ENCODE measurements at regions not wholly inside any gene's neighbourhood (a gene's known extent, or its start where the extent isn't known, plus 50 kb on each side); places are given as distances from the start of the nearest gene placed in this dataset.
"Not testable (repeated sequence)": the region's sequence is repeated elsewhere in the genome, so short reads cannot be mapped to it uniquely, and the experiment has no call there.

- no peaks in the 10 kb centered on the region for H3K36me3 ChIP-seq (ENCODE audit: control insufficient read depth, insufficient read depth, low read length, severe bottlenecking)
- no peak overlapping the region for H3K4me3 ChIP-seq (ENCODE audit: low read length)
- no peaks in the 10 kb centered on the region for H3K9me3 ChIP-seq (ENCODE audit: control insufficient read depth, low read length)
- H3K9ac ChIP-seq (ENCODE audit: low read length) = no peak overlapping the region
- H3K27me3 ChIP-seq (replicated peaks; ENCODE audit: control insufficient read depth, insufficient read depth, low read length) = no peaks in the 10 kb centered on the region
- H3K4me1 ChIP-seq (ENCODE audit: control insufficient read depth, insufficient read depth, low read length) = no peaks in the 10 kb centered on the region
- no peak for DNase-seq (ENCODE audit: low read depth)
These were observed 52.5 kb upstream of the VSTM5 start for GRCh38 chr11:93902921-93903320.

- H3K36me3 ChIP-seq (ENCODE audit: control insufficient read depth, insufficient read depth, low read length, severe bottlenecking) = no peaks in the 10 kb centered on the region
- DNase-seq (ENCODE audit: low read depth) = no peak
These were observed 53.6 kb upstream of the VSTM5 start for GRCh38 chr11:93903989-93904388.

GRCh38 chr11:93904716-93905115 is 54.3 kb upstream of the VSTM5 start:
- peaks cover 8% of the 10 kb centered on the region for H3K4me1 ChIP-seq (ENCODE audit: control insufficient read depth, insufficient read depth, low read length)
- DNase-seq (ENCODE audit: low read depth) = no peak
- no peak overlapping the region for H3K9ac ChIP-seq (ENCODE audit: low read length)
- no peak overlapping the region for H3K4me3 ChIP-seq (ENCODE audit: low read length)
- H3K27me3 ChIP-seq (replicated peaks; ENCODE audit: control insufficient read depth, insufficient read depth, low read length) = no peaks in the 10 kb centered on the region
- H3K9me3 ChIP-seq (ENCODE audit: control insufficient read depth, low read length) = no peaks in the 10 kb centered on the region
- no peaks in the 10 kb centered on the region for H3K36me3 ChIP-seq (ENCODE audit: control insufficient read depth, insufficient read depth, low read length, severe bottlenecking)

More at GRCh38 chr11:93903989-93904388, 53.6 kb upstream of the VSTM5 start:
- H3K4me3 ChIP-seq (ENCODE audit: low read length) = no peak overlapping the region
- peaks cover 7% of the 10 kb centered on the region for H3K4me1 ChIP-seq (ENCODE audit: control insufficient read depth, insufficient read depth, low read length)
- no peak overlapping the region for H3K9ac ChIP-seq (ENCODE audit: low read length)
- H3K9me3 ChIP-seq (ENCODE audit: control insufficient read depth, low read length) = no peaks in the 10 kb centered on the region
- H3K27me3 ChIP-seq (replicated peaks; ENCODE audit: control insufficient read depth, insufficient read depth, low read length) = no peaks in the 10 kb centered on the region

GRCh38 chr11:93905384-93905783 is 55.0 kb upstream of the VSTM5 start:
- no peaks in the 10 kb centered on the region for H3K36me3 ChIP-seq (ENCODE audit: control insufficient read depth, insufficient read depth, low read length, severe bottlenecking)
- no peak for DNase-seq (ENCODE audit: low read depth)
- H3K27me3 ChIP-seq (replicated peaks; ENCODE audit: control insufficient read depth, insufficient read depth, low read length) = no peaks in the 10 kb centered on the region
- H3K4me1 ChIP-seq (ENCODE audit: control insufficient read depth, insufficient read depth, low read length) = peaks cover 8% of the 10 kb centered on the region
- H3K9me3 ChIP-seq (ENCODE audit: control insufficient read depth, low read length) = no peaks in the 10 kb centered on the region
- no peak overlapping the region for H3K4me3 ChIP-seq (ENCODE audit: low read length)
- no peak overlapping the region for H3K9ac ChIP-seq (ENCODE audit: low read length)

GRCh38 chr11:93906486-93906885 is 56.1 kb upstream of the VSTM5 start:
- DNase-seq (ENCODE audit: low read depth) = peak; percentile 8
- no peaks in the 10 kb centered on the region for H3K9me3 ChIP-seq (ENCODE audit: control insufficient read depth, low read length)
- no peaks in the 10 kb centered on the region for H3K27me3 ChIP-seq (replicated peaks; ENCODE audit: control insufficient read depth, insufficient read depth, low read length)
- H3K36me3 ChIP-seq (ENCODE audit: control insufficient read depth, insufficient read depth, low read length, severe bottlenecking) = no peaks in the 10 kb centered on the region
- no peak overlapping the region for H3K9ac ChIP-seq (ENCODE audit: low read length)
- peaks cover 8% of the 10 kb centered on the region for H3K4me1 ChIP-seq (ENCODE audit: control insufficient read depth, insufficient read depth, low read length)
- H3K4me3 ChIP-seq (ENCODE audit: low read length) = no peak overlapping the region

- no peak overlapping the region for H3K4me3 ChIP-seq (ENCODE audit: low read length)
- DNase-seq (ENCODE audit: low read depth) = no peak
- peaks cover 8% of the 10 kb centered on the region for H3K4me1 ChIP-seq (ENCODE audit: control insufficient read depth, insufficient read depth, low read length)
- no peaks in the 10 kb centered on the region for H3K27me3 ChIP-seq (replicated peaks; ENCODE audit: control insufficient read depth, insufficient read depth, low read length)
- H3K9ac ChIP-seq (ENCODE audit: low read length) = no peak overlapping the region
- H3K9me3 ChIP-seq (ENCODE audit: control insufficient read depth, low read length) = no peaks in the 10 kb centered on the region
- H3K36me3 ChIP-seq (ENCODE audit: control insufficient read depth, insufficient read depth, low read length, severe bottlenecking) = no peaks in the 10 kb centered on the region
These were observed 57.5 kb upstream of the VSTM5 start for GRCh38 chr11:93907901-93908300.

- Histone ChIP-seq H3K9me3 (ENCODE audit: control insufficient read depth, low read length) (no peaks in the 10 kb centered on the region), H3K27me3 (replicated peaks; ENCODE audit: control insufficient read depth, insufficient read depth, low read length) (no peaks in the 10 kb centered on the region), H3K4me3 (ENCODE audit: low read length) (no peak overlapping the region), H3K36me3 (ENCODE audit: control insufficient read depth, insufficient read depth, low read length, severe bottlenecking) (no peaks in the 10 kb centered on the region), H3K9ac (ENCODE audit: low read length) (no peak overlapping the region), H3K4me1 (ENCODE audit: control insufficient read depth, insufficient read depth, low read length) (peaks cover 8% of the 10 kb centered on the region)
- DNase-seq (ENCODE audit: low read depth) = peak; percentile 72
These were observed 58.3 kb upstream of the VSTM5 start for GRCh38 chr11:93908689-93909088.

GRCh38 chr11:93917673-93918072 is 67.3 kb upstream of the VSTM5 start:
- no peak for DNase-seq (ENCODE audit: low read depth)
- Histone ChIP-seq H3K4me1 (ENCODE audit: control insufficient read depth, insufficient read depth, low read length) (no peaks in the 10 kb centered on the region), H3K4me3 (ENCODE audit: low read length) (no peak overlapping the region), H3K9ac (ENCODE audit: low read length) (no peak overlapping the region), H3K36me3 (ENCODE audit: control insufficient read depth, insufficient read depth, low read length, severe bottlenecking) (no peaks in the 10 kb centered on the region), H3K27me3 (replicated peaks; ENCODE audit: control insufficient read depth, insufficient read depth, low read length) (no peaks in the 10 kb centered on the region), H3K9me3 (ENCODE audit: control insufficient read depth, low read length) (peaks cover 7% of the 10 kb centered on the region)

GRCh38 chr11:93921695-93922468 is 71.5 kb upstream of the VSTM5 start:
- H3K9ac ChIP-seq (ENCODE audit: low read length) = no peak overlapping the region
- no peaks in the 10 kb centered on the region for H3K27me3 ChIP-seq (replicated peaks; ENCODE audit: control insufficient read depth, insufficient read depth, low read length)
- peaks cover 1% of the 10 kb centered on the region for H3K9me3 ChIP-seq (ENCODE audit: control insufficient read depth, low read length)
- no peaks in the 10 kb centered on the region for H3K4me1 ChIP-seq (ENCODE audit: control insufficient read depth, insufficient read depth, low read length)
- H3K36me3 ChIP-seq (ENCODE audit: control insufficient read depth, insufficient read depth, low read length, severe bottlenecking) = no peaks in the 10 kb centered on the region
- H3K4me3 ChIP-seq (ENCODE audit: low read length) = no peak overlapping the region
- DNase-seq (ENCODE audit: low read depth) = peak; percentile 76

GRCh38 chr11:93922830-93923229 is 72.4 kb upstream of the VSTM5 start:
- Histone ChIP-seq H3K9me3 (ENCODE audit: control insufficient read depth, low read length) (no peaks in the 10 kb centered on the region), H3K36me3 (ENCODE audit: control insufficient read depth, insufficient read depth, low read length, severe bottlenecking) (no peaks in the 10 kb centered on the region), H3K4me1 (ENCODE audit: control insufficient read depth, insufficient read depth, low read length) (no peaks in the 10 kb centered on the region), H3K27me3 (replicated peaks; ENCODE audit: control insufficient read depth, insufficient read depth, low read length) (no peaks in the 10 kb centered on the region), H3K4me3 (ENCODE audit: low read length) (no peak overlapping the region), H3K9ac (ENCODE audit: low read length) (no peak overlapping the region)
- no peak for DNase-seq (ENCODE audit: low read depth)

- H3K4me1 ChIP-seq (ENCODE audit: control insufficient read depth, insufficient read depth, low read length); H3K36me3 ChIP-seq (ENCODE audit: control insufficient read depth, insufficient read depth, low read length, severe bottlenecking); DNase-seq (ENCODE audit: low read depth); H3K27me3 ChIP-seq (replicated peaks; ENCODE audit: control insufficient read depth, insufficient read depth, low read length); H3K9ac ChIP-seq (ENCODE audit: low read length); H3K4me3 ChIP-seq (ENCODE audit: low read length); H3K9me3 ChIP-seq (ENCODE audit: control insufficient read depth, low read length): not testable (repeated sequence)
These were observed 75.7 kb upstream of the VSTM5 start for GRCh38 chr11:93926099-93926498.

GRCh38 chr11:93929407-93929806 is 79.0 kb upstream of the VSTM5 start:
- Histone ChIP-seq H3K4me1 (ENCODE audit: control insufficient read depth, insufficient read depth, low read length) (no peaks in the 10 kb centered on the region), H3K4me3 (ENCODE audit: low read length) (no peak overlapping the region), H3K27me3 (replicated peaks; ENCODE audit: control insufficient read depth, insufficient read depth, low read length) (peaks cover 10% of the 10 kb centered on the region), H3K9ac (ENCODE audit: low read length) (no peak overlapping the region), H3K9me3 (ENCODE audit: control insufficient read depth, low read length) (no peaks in the 10 kb centered on the region), H3K36me3 (ENCODE audit: control insufficient read depth, insufficient read depth, low read length, severe bottlenecking) (no peaks in the 10 kb centered on the region)
- no peak for DNase-seq (ENCODE audit: low read depth)

Measured in adipocyte (in vitro differentiated cells).